ENCODE measurements at regions not wholly inside any gene's neighbourhood (a gene's known extent, or its start where the extent isn't known, plus 50 kb on each side); places are given as distances from the start of the nearest gene placed in this dataset.

DNA sequence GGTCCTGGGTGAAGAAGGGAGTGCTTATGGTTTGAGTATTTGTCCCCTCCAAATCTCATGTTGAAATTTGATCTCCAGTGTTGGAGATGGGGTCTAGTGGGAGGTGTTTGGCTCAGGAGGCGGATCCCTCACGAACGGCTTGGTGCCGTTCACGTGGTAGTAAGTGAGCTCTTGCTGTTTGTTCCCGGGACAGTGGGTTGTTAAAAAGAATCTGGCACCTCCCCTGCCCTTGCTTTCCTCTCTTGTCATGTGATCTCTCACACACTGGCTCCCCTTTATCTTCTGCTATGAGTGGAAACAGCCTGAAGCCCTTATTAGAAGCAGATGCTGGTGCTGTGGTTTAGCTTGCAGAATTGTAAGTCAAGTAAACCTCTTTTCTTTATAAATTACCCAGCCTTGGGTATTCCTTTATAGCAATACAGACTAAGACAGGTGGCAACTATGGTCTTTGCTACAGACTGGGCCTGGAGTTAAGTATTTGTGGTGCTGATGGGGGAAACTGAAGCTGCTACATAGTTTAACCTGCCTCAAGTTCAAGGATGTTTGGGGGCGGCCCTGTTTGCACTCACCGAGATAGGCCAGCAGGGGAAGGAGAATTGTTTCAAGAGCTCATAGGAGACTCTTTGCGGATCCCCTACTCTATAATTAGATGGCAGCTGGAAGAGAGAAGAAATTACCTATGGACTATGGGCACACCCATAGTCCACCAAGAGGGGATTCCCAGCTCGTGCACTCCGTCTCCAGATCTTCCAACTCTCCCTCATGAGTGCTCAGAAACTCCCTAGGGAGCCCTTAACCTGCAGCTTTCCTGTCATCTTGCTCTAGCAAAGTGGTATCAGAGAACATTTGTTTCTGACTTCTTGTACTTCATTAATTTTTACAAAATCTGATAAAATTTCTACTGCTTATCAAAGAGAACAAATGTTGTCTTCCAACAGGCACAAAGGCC is 164.6 kb downstream of the SLC15A5 start:
- FAIRE-seq (peak; percentile 68), DNase-seq (ENCODE audit: low read depth in 1 of 2, low spot score in 2 of 2) (peak in 1 of 2 experiments; percentile 54)
- Histone ChIP-seq H3K79me2 (ENCODE audit: control insufficient read depth in 1 of 2, insufficient read depth in 2 of 2, low read length in 2 of 2) (no peaks in the 10 kb centered on the region), H3K27ac (ENCODE audit: low read depth, low read length) (no peak overlapping the region), H4K91ac (replicated peaks; ENCODE audit: insufficient read length, low read length) (no peak overlapping the region), H3K4me3 (ENCODE audit: extremely low read depth in 1 of 4, insufficient read depth in 2 of 4, low read depth in 3 of 4, low read length in 4 of 4) (peak overlapping the region in 3 of 4 experiments; percentile 4 to 49 (median 16); a peak in 5 of 8 replicates), H3K23ac (ENCODE audit: insufficient read length) (no peak overlapping the region), H2AK5ac (ENCODE audit: low read depth, low read length) (no peak overlapping the region), H2BK120ac (replicated peaks; ENCODE audit: low read depth, low read length) (no peak overlapping the region), H2BK15ac (ENCODE audit: low read length) (no peak overlapping the region), H3K14ac (ENCODE audit: insufficient read length) (no peak overlapping the region), H3K56ac (replicated peaks; ENCODE audit: insufficient read length, low read depth, low read length) (no peak overlapping the region), H4K8ac (ENCODE audit: extremely low read depth, insufficient read depth, low read length) (no peak overlapping the region), H3K4me2 (ENCODE audit: insufficient read depth in 1 of 2, low read depth in 2 of 2, low read length in 2 of 2) (peak overlapping the region; percentile 58 to 73), H2BK12ac (ENCODE audit: low read depth, low read length) (no peak overlapping the region), H4K5ac (ENCODE audit: insufficient read length, low read depth, low read length) (peak overlapping the region; percentile 64), H3K23me2 (ENCODE audit: low read depth, low read length) (no peaks in the 10 kb centered on the region), H4K20me1 (replicated peaks in 1 of 2; ENCODE audit: control insufficient read depth in 1 of 2, insufficient read depth in 2 of 2, low read length in 2 of 2) (no peaks in the 10 kb centered on the region), H2AFZ (ENCODE audit: low read length) (peak overlapping the region; percentile 84), H2BK5ac (ENCODE audit: low read depth, low read length) (no peak overlapping the region), H2BK20ac (ENCODE audit: low read length) (no peak overlapping the region), H3K36me3 (ENCODE audit: control insufficient read depth in 2 of 4, insufficient read depth in 4 of 4, low read length in 3 of 4) (no peaks in the 10 kb centered on the region), H3K9me3 (ENCODE audit: insufficient read depth in 2 of 2, low read depth in 1 of 2, low read length in 1 of 2) (no peaks in the 10 kb centered on the region), H3K4ac (replicated peaks; ENCODE audit: insufficient read length, low read depth, low read length) (no peak overlapping the region), H3K4me1 (replicated peaks in 1 of 4; ENCODE audit: control insufficient read depth in 3 of 4, insufficient read depth in 4 of 4, low read length in 3 of 4) (peaks cover 0 to 6% (median 1%) of the 10 kb centered on the region in 4 experiments; a peak in 5 of 7 replicates), H3K18ac (ENCODE audit: extremely low read depth, low read length) (no peak overlapping the region), H3K27me3 (replicated peaks in 1 of 4; ENCODE audit: control insufficient read depth in 3 of 4, extremely low read depth in 1 of 4, insufficient read depth in 3 of 4, low read length in 3 of 4) (no peaks in the 10 kb centered on the region; a peak in 1 of 7 replicates), H3K79me1 (ENCODE audit: low read depth, low read length) (no peaks in the 10 kb centered on the region), H3K9ac (replicated peaks in 1 of 4; ENCODE audit: extremely low read depth in 1 of 4, low read depth in 3 of 4, low read length in 3 of 4) (no peak overlapping the region)
- WGBS, 2 experiments (ENCODE audit: extremely low coverage in 1 of 2, insufficient coverage in 1 of 2, insufficient read length in 1 of 2, insufficient replicate concordance in 2 of 2, low coverage in 1 of 2, low lambda C conversion rate in 2 of 2, missing lambda C conversion rate in 1 of 2) = 18% methylated on average over 11 of the region's 11 CpGs; no CpG with 5 or more reads in 1 of the 2 experiments
- ChIA-PET CTCF (ENCODE audit: partially characterized antibody) (interaction anchor here (0.5 to 1.9 kb wide), 12 partner anchors 11 to 1420 kb away, joined by 3 to 9 read pairs (median 3); partner anchors contain the start of gene DERA), POLR2A (ENCODE audit: partially characterized antibody) (interaction anchor here (1.1 to 1.4 kb wide), 2 partner anchors 16 to 237 kb away, joined by 3 read pairs; no protein-coding TSS in a partner anchor)
- TF ChIP-seq CREB1 (IDR thresholded peaks at IDR 0.05) (no peak), BRCA1 (IDR thresholded peaks at IDR 0.05; ENCODE audit: low read depth, low read length) (no peak), NANOG (IDR thresholded peaks at IDR 0.05; ENCODE audit: insufficient read depth, low read depth, low read length, poor library complexity, severe bottlenecking) (peak; percentile 76), CBX5 (IDR thresholded peaks at IDR 0.05; ENCODE audit: low read depth, low read length) (no peak), HDAC2 (IDR thresholded peaks at IDR 0.05; ENCODE audit: borderline replicate concordance in 1 of 2, low read depth in 2 of 2, low read length in 2 of 2) (no peak), SP1 (IDR thresholded peaks at IDR 0.05; ENCODE audit: low read depth, low read length) (peak; percentile 87), ASH2L (IDR thresholded peaks at IDR 0.05; ENCODE audit: low read length) (peak; percentile 49)
- TF ChIP-seq, protein P1, sequence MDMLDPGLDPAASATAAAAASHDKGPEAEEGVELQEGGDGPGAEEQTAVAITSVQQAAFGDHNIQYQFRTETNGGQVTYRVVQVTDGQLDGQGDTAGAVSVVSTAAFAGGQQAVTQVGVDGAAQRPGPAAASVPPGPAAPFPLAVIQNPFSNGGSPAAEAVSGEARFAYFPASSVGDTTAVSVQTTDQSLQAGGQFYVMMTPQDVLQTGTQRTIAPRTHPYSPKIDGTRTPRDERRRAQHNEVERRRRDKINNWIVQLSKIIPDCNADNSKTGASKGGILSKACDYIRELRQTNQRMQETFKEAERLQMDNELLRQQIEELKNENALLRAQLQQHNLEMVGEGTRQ (IDR thresholded peaks at IDR 0.05; ENCODE audit: low read length) = 0 out of 2 replicates have a peak, but pooled peaks have one; percentile 33
- TF ChIP-seq, protein P2, sequence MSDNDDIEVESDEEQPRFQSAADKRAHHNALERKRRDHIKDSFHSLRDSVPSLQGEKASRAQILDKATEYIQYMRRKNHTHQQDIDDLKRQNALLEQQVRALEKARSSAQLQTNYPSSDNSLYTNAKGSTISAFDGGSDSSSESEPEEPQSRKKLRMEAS (IDR thresholded peaks at IDR 0.05) = peak; percentile 43
